ENCODE measurements at regions not wholly inside any gene's neighbourhood (a gene's known extent, or its start where the extent isn't known, plus 50 kb on each side); places are given as distances from the start of the nearest gene placed in this dataset.

DNA sequence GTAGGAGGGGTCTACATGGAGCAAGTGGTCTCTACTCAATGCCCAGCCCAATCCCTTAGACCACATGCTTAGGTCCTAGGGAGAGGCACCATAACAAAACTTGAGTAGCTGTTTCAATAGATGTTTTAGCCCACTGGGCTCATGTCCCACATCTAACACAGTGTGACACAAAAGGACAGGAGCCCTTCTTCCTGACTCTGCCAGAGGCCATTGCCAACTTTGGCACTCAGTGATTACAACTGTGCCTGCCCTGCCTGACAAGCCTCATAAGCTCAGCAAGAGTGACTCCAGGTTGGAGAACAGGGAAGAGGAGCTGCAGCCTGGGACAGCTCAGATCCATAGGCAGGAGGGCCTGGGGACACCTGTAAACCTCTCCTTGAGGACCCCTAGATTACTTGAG lies 230.8 kb downstream of the ENC1 start:
- H2AFZ ChIP-seq (ENCODE audit: low read depth, low read length) = no peak overlapping the region
- H3K79me2 ChIP-seq (replicated peaks; ENCODE audit: insufficient read depth, low read length) = no peaks in the 10 kb centered on the region
- no peak overlapping the region for H3K4me3 ChIP-seq (ENCODE audit: low read length)
- no peak overlapping the region for H3K9ac ChIP-seq (ENCODE audit: low read length)
- H3K4me2 ChIP-seq (ENCODE audit: low read length) = no peak overlapping the region
- H3K27ac ChIP-seq (ENCODE audit: low read length) = no peak overlapping the region
- H3K36me3 ChIP-seq (ENCODE audit: insufficient read depth, low read length) = no peaks in the 10 kb centered on the region
- no peaks in the 10 kb centered on the region for H3K27me3 ChIP-seq (ENCODE audit: insufficient read depth, low read depth, low read length)
- H4K20me1 ChIP-seq (ENCODE audit: insufficient read depth) = no peaks in the 10 kb centered on the region
- no peaks in the 10 kb centered on the region for H3F3A ChIP-seq (ENCODE audit: insufficient read depth, low read length, poor library complexity, severe bottlenecking)
- H3K9me3 ChIP-seq (ENCODE audit: low read length) = no peaks in the 10 kb centered on the region
- TF ChIP-seq EP300 (conservative IDR thresholded peaks at IDR 0.05; ENCODE audit: poor library complexity, severe bottlenecking) (no peak), TAF1 (IDR thresholded peaks at IDR 0.05; ENCODE audit: low read depth) (no peak), SMC3 (conservative IDR thresholded peaks at IDR 0.05; ENCODE audit: poor library complexity) (no peak), EZH2 (IDR thresholded peaks at IDR 0.05; ENCODE audit: borderline replicate concordance, insufficient read depth, low read length, poor library complexity, severe bottlenecking) (no peak), RAD21 (conservative IDR thresholded peaks at IDR 0.05) (no peak), MXI1 (conservative IDR thresholded peaks at IDR 0.05; ENCODE audit: poor library complexity, severe bottlenecking) (no peak), POLR2AphosphoS5 (IDR thresholded peaks at IDR 0.05) (no peak)
- TF ChIP-seq, protein P1, sequence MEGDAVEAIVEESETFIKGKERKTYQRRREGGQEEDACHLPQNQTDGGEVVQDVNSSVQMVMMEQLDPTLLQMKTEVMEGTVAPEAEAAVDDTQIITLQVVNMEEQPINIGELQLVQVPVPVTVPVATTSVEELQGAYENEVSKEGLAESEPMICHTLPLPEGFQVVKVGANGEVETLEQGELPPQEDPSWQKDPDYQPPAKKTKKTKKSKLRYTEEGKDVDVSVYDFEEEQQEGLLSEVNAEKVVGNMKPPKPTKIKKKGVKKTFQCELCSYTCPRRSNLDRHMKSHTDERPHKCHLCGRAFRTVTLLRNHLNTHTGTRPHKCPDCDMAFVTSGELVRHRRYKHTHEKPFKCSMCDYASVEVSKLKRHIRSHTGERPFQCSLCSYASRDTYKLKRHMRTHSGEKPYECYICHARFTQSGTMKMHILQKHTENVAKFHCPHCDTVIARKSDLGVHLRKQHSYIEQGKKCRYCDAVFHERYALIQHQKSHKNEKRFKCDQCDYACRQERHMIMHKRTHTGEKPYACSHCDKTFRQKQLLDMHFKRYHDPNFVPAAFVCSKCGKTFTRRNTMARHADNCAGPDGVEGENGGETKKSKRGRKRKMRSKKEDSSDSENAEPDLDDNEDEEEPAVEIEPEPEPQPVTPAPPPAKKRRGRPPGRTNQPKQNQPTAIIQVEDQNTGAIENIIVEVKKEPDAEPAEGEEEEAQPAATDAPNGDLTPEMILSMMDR (IDR thresholded peaks at IDR 0.05; ENCODE audit: poor library complexity, severe bottlenecking) = no peak
- TF ChIP-seq, protein P2, sequence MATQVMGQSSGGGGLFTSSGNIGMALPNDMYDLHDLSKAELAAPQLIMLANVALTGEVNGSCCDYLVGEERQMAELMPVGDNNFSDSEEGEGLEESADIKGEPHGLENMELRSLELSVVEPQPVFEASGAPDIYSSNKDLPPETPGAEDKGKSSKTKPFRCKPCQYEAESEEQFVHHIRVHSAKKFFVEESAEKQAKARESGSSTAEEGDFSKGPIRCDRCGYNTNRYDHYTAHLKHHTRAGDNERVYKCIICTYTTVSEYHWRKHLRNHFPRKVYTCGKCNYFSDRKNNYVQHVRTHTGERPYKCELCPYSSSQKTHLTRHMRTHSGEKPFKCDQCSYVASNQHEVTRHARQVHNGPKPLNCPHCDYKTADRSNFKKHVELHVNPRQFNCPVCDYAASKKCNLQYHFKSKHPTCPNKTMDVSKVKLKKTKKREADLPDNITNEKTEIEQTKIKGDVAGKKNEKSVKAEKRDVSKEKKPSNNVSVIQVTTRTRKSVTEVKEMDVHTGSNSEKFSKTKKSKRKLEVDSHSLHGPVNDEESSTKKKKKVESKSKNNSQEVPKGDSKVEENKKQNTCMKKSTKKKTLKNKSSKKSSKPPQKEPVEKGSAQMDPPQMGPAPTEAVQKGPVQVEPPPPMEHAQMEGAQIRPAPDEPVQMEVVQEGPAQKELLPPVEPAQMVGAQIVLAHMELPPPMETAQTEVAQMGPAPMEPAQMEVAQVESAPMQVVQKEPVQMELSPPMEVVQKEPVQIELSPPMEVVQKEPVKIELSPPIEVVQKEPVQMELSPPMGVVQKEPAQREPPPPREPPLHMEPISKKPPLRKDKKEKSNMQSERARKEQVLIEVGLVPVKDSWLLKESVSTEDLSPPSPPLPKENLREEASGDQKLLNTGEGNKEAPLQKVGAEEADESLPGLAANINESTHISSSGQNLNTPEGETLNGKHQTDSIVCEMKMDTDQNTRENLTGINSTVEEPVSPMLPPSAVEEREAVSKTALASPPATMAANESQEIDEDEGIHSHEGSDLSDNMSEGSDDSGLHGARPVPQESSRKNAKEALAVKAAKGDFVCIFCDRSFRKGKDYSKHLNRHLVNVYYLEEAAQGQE (IDR thresholded peaks at IDR 0.05; ENCODE audit: borderline replicate concordance) = no peak
- no peaks in the 10 kb centered on the region for H3K9me2 ChIP-seq (ENCODE audit: insufficient read depth, low read length)

DNA sequence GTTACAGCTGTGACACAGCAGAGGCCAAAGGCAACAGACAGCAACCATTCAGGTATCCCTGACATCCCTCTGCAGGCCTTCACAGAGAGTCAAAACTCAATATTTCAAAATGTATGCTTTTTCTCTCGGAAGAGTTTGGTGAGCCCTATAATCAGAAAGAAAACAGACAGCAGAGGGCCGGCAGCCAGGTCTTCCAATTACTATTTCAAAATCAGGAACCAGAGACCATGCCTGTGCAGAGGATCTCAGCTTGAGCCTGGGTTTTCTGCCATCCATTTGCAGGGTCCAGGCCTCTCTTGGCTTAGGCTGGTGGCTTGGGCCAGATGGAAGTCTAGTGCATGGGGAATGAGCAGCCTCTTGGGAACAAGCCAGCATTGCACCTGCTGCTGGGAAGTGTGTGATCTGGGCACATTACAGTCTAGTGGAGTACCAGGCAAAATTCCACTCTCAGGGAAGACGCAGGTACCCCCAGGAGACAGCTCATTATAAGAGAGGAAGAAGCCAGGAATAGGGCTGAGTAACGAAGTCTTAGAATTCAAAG lies 231.3 kb downstream of the ENC1 start:
- H3K4me3 ChIP-seq (ENCODE audit: low read length) = no peak overlapping the region
- no peaks in the 10 kb centered on the region for H3K9me2 ChIP-seq (ENCODE audit: insufficient read depth, low read length)
- no peaks in the 10 kb centered on the region for H3K79me2 ChIP-seq (replicated peaks; ENCODE audit: insufficient read depth, low read length)
- H3K9me3 ChIP-seq (ENCODE audit: low read length) = no peaks in the 10 kb centered on the region
- H3K9ac ChIP-seq (ENCODE audit: low read length) = no peak overlapping the region
- TF ChIP-seq SMC3 (conservative IDR thresholded peaks at IDR 0.05; ENCODE audit: poor library complexity) (no peak), RAD21 (conservative IDR thresholded peaks at IDR 0.05) (no peak), POLR2AphosphoS5 (IDR thresholded peaks at IDR 0.05) (no peak), MXI1 (conservative IDR thresholded peaks at IDR 0.05; ENCODE audit: poor library complexity, severe bottlenecking) (no peak), EP300 (conservative IDR thresholded peaks at IDR 0.05; ENCODE audit: poor library complexity, severe bottlenecking) (no peak), EZH2 (IDR thresholded peaks at IDR 0.05; ENCODE audit: borderline replicate concordance, insufficient read depth, low read length, poor library complexity, severe bottlenecking) (no peak), TAF1 (IDR thresholded peaks at IDR 0.05; ENCODE audit: low read depth) (no peak)
- TF ChIP-seq, protein P1 (IDR thresholded peaks at IDR 0.05; ENCODE audit: poor library complexity, severe bottlenecking) = no peak
- TF ChIP-seq, protein P2 (IDR thresholded peaks at IDR 0.05; ENCODE audit: borderline replicate concordance) = no peak
- no peak overlapping the region for H3K4me2 ChIP-seq (ENCODE audit: low read length)
- H3F3A ChIP-seq (ENCODE audit: insufficient read depth, low read length, poor library complexity, severe bottlenecking) = no peaks in the 10 kb centered on the region
- H3K27me3 ChIP-seq (ENCODE audit: insufficient read depth, low read depth, low read length) = no peaks in the 10 kb centered on the region
- no peak overlapping the region for H2AFZ ChIP-seq (ENCODE audit: low read depth, low read length)
- H4K20me1 ChIP-seq (ENCODE audit: insufficient read depth) = no peaks in the 10 kb centered on the region
- H3K27ac ChIP-seq (ENCODE audit: low read length) = no peak overlapping the region
- no peaks in the 10 kb centered on the region for H3K36me3 ChIP-seq (ENCODE audit: insufficient read depth, low read length)
